Fibroblast of lung (primary cell): ENCODE measurements at regions not wholly inside any gene's neighbourhood (a gene's known extent, or its start where the extent isn't known, plus 50 kb on each side); places are given as distances from the start of the nearest gene placed in this dataset.
A peak's percentile ranks its signal among the peaks of the same experiment; 100 is the strongest.

Experiments used
- DNase-seq, 2 donors: peaks; one replicate each; pipeline versions ENCODE4 v3.0.0 to v3.0.0-alpha.2; 2010; ENCODE audit warnings: low read depth in 2 of 2
- H2AFZ ChIP-seq: 2 replicates; pipeline ENCODE4 v1.5.1; 2012; ENCODE audit warnings: low read length, control low read depth, inconsistent platforms
- H3K27ac ChIP-seq: 2 replicates; pipeline ENCODE4 v1.5.1; 2011; ENCODE audit warnings: low read length, control low read depth; ENCODE audit not compliant: insufficient read depth
- H3K27me3 ChIP-seq: 2 replicates; pipeline ENCODE4 v1.5.1; 2011; ENCODE audit warnings: mild to moderate bottlenecking, low read length; ENCODE audit not compliant: control insufficient read depth, insufficient read depth
- H3K36me3 ChIP-seq: 2 replicates; pipeline ENCODE4 v1.5.1; 2011; ENCODE audit warnings: low read length; ENCODE audit not compliant: control insufficient read depth, insufficient read depth
- H3K4me1 ChIP-seq: 2 replicates; pipeline ENCODE4 v1.5.1; 2011; ENCODE audit warnings: low read length; ENCODE audit not compliant: control insufficient read depth, insufficient read depth; ENCODE audit errors: extremely low read depth
- H3K4me2 ChIP-seq: 2 replicates; pipeline ENCODE4 v1.5.1; 2011; ENCODE audit warnings: low read length, control low read depth; ENCODE audit not compliant: insufficient read depth; ENCODE audit errors: extremely low read depth
- H3K4me3 ChIP-seq, 4 experiments: fragments of 200-600 bp in 1 of 4; sonication (generic) in 1 of 4; replicated peaks in 1 of 4; 2 replicates each; pipeline ENCODE4 v1.5.1; 2011 to 2016; ENCODE audit warnings: low read length in 4 of 4, low read depth in 3 of 4, mild to moderate bottlenecking in 3 of 4, control low read depth in 2 of 4, inconsistent platforms in 1 of 4, mixed read lengths in 1 of 4; ENCODE audit not compliant: insufficient read depth in 1 of 4; ENCODE audit errors: control extremely low read depth in 1 of 4
- H3K79me2 ChIP-seq: 2 replicates; pipeline ENCODE4 v1.5.1; 2012; ENCODE audit warnings: mild to moderate bottlenecking, low read length, inconsistent platforms; ENCODE audit not compliant: control insufficient read depth, insufficient read depth
- H3K9ac ChIP-seq: 2 replicates; pipeline ENCODE4 v1.5.1; 2011; ENCODE audit warnings: mild to moderate bottlenecking, low read length, control low read depth; ENCODE audit not compliant: insufficient read depth
- H3K9me3 ChIP-seq: 2 replicates; pipeline ENCODE4 v1.5.1; 2012; ENCODE audit warnings: low read depth, low read length; ENCODE audit not compliant: control insufficient read depth, insufficient read depth
- H4K20me1 ChIP-seq: 2 replicates; pipeline ENCODE4 v1.5.1; 2011; ENCODE audit warnings: low read length; ENCODE audit not compliant: control insufficient read depth, insufficient read depth; ENCODE audit errors: extremely low read depth
- EZH2 ChIP-seq: IDR thresholded peaks from 2 replicates; pipeline ENCODE4 v1.5.1; 2012; ENCODE audit warnings: low read length, control low read depth, mild to moderate bottlenecking; ENCODE audit errors: missing control alignments
- TF ChIP-seq, protein P1 (sequence below), 2 donors: IDR thresholded peaks in 1 of 2; conservative IDR thresholded peaks in 1 of 2; 1 replicate in 1 of 2; 2 replicates in 1 of 2; pipeline ENCODE4 v1.5.1; 2011 to 2012; ENCODE audit warnings: low read length in 2 of 2, control low read depth in 1 of 2, inconsistent platforms in 1 of 2, low read depth in 1 of 2, mild to moderate bottlenecking in 1 of 2

DNA sequence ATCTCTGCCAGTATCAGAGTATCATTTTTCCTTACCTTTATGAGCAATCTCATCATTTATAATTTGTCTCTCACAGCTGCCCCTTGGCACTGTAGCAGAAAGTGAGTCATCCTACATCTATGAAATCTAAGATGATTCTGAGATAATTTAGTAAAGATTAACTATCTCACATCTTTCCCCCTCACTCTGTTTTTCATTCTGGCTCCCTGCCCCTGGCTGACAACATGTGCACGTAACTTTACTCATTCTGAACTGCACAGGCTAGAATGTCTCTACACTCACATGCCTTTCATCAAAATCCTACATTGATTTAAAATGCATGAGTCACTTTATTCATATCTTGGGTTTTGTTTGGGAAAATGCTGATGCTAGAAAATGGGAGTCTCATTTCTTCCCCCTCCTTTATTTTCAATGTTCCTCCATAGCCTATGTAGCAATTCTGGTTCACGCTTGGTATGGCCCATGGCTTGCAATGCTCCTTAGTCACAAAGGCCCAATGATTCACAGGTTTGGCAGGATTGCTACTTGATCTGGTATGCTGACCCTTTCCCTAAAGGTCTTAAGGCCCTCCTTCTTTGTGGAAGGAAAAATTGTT, 838.5 kb downstream of the TUSC7 start:
- Histone ChIP-seq H3K4me1 (peaks cover 10% of the 10 kb centered on the region), H2AFZ (no peak overlapping the region), H4K20me1 (no peaks in the 10 kb centered on the region), H3K4me2 (peak overlapping the region; percentile 65), H3K79me2 (no peaks in the 10 kb centered on the region), H3K9ac (no peak overlapping the region), H3K9me3 (no peaks in the 10 kb centered on the region), H3K27ac (no peak overlapping the region), H3K36me3 (no peaks in the 10 kb centered on the region), H3K27me3 (no peaks in the 10 kb centered on the region), H3K4me3 (no peak overlapping the region)
- DNase-seq: peak; percentile 85 to 95
- TF ChIP-seq, protein P1, sequence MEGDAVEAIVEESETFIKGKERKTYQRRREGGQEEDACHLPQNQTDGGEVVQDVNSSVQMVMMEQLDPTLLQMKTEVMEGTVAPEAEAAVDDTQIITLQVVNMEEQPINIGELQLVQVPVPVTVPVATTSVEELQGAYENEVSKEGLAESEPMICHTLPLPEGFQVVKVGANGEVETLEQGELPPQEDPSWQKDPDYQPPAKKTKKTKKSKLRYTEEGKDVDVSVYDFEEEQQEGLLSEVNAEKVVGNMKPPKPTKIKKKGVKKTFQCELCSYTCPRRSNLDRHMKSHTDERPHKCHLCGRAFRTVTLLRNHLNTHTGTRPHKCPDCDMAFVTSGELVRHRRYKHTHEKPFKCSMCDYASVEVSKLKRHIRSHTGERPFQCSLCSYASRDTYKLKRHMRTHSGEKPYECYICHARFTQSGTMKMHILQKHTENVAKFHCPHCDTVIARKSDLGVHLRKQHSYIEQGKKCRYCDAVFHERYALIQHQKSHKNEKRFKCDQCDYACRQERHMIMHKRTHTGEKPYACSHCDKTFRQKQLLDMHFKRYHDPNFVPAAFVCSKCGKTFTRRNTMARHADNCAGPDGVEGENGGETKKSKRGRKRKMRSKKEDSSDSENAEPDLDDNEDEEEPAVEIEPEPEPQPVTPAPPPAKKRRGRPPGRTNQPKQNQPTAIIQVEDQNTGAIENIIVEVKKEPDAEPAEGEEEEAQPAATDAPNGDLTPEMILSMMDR (conservative IDR thresholded peaks at IDR 0.05 in 1 of 2, IDR thresholded peaks at IDR 0.05 in 1 of 2; ENCODE audit: low read depth in 1 of 2, low read length in 2 of 2): no peak
- no peak for TF ChIP-seq EZH2

GRCh38 chr3:117548600-117548999, 839.0 kb downstream of the TUSC7 start:
- Histone ChIP-seq H3K27ac (peak overlapping the region; percentile 49), H3K9ac (no peak overlapping the region), H3K4me2 (peak overlapping the region; percentile 65), H2AFZ (no peak overlapping the region), H3K4me3 (no peak overlapping the region), H3K4me1 (peaks cover 10% of the 10 kb centered on the region), H3K79me2 (no peaks in the 10 kb centered on the region), H3K9me3 (no peaks in the 10 kb centered on the region), H3K36me3 (no peaks in the 10 kb centered on the region), H3K27me3 (no peaks in the 10 kb centered on the region), H4K20me1 (no peaks in the 10 kb centered on the region)
- TF ChIP-seq EZH2: no peak
- peak in 1 of 2 donors; percentile 27 for DNase-seq

DNA sequence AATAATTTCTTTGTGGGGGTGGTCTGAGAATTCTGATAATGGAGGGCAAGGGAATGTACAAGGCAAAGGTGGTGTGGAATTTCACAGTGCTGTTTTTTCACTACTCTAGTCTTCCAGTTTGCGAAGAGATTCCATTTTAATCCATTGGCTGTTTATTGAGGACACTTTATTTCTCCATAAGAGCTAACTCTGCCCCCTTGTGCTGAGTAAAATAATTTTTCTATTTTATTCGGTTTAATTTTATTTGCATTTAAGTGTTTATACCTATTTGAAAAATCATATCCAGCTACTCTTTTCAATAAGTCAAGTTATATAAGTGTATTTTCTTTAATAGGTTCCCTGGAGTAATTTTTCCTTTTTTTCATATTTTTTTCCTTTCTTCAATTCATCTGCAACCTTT, 840.1 kb downstream of the TUSC7 start:
- Histone ChIP-seq H4K20me1 (no peaks in the 10 kb centered on the region), H3K4me3 (no peak overlapping the region), H3K27me3 (no peaks in the 10 kb centered on the region), H3K79me2 (no peaks in the 10 kb centered on the region), H3K4me2 (no peak overlapping the region), H3K27ac (no peak overlapping the region), H2AFZ (no peak overlapping the region), H3K36me3 (no peaks in the 10 kb centered on the region), H3K9ac (no peak overlapping the region), H3K9me3 (no peaks in the 10 kb centered on the region), H3K4me1 (peaks cover 10% of the 10 kb centered on the region)
- TF ChIP-seq, protein P1 (conservative IDR thresholded peaks at IDR 0.05 in 1 of 2, IDR thresholded peaks at IDR 0.05 in 1 of 2; ENCODE audit: low read depth in 1 of 2, low read length in 2 of 2): peak in 1 of 2 donors; percentile 17
- no peak for TF ChIP-seq EZH2
- DNase-seq: peak in 1 of 2 donors; percentile 19
